ENCODE measurements at regions not wholly inside any gene's neighbourhood (a gene's known extent, or its start where the extent isn't known, plus 50 kb on each side); places are given as distances from the start of the nearest gene placed in this dataset.
"Not testable (repeated sequence)": the region's sequence is repeated elsewhere in the genome, so short reads cannot be mapped to it uniquely, and the experiment has no call there.

DNA sequence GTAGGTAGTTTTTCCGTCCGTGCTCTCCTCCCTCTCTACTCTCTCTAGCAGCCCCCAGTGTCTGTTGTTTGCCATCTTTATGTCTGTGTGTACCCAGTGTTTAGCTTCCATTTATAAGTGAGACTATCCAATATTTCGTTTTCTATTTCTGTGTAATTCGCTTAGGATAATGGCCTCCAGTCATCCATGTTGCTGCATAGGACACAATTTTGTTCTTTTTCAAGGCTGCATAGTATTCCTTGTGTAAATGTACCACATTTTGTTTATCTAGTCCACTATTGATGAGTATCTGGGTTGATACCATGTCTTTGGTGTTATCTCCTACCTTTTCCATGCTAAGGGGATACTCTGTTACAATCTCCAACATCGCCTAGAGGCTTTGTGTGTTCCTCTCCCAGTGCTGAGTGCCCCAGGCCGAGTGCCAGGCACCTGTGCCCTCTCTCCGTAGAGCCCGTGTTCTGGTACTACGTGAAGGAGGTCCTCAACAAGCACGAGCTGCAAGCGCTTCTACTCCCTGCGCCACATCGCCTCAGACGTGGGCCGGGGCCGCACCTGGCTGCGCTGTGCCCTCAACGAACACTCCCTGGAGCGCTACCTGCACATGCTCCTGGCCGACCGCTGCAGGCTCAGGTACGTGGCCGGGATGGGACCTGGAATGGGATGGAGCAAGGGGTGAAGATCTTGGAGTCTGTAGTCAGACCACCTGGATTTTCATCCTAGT lies 51.0 kb downstream of the NPIPB11 start:
- not testable (repeated sequence) for DNase-seq

GRCh38 chr16:29354449-29354848 lies 52.1 kb downstream of the NPIPB11 start:
- DNase-seq = not testable (repeated sequence)

DNA sequence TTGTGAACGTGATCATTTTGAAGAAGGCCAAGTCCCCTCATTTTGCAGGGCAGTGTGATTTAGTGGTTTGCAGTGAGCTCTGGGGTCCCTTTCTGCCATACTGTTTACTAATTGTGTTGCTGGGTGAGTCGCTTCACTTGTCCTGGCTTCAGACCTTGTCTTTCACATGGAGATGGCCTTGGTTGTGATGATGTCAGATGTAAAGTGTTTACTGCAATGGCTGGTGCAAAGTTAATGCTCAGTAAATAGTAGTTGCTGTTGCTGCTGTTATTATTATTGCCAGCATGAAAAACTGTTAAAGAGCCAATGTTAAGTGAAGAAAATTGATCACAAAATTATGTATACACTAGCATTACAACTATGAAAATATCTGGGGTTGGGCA lies 53.9 kb downstream of the NPIPB11 start:
- DNase-seq = not testable (repeated sequence)

DNA sequence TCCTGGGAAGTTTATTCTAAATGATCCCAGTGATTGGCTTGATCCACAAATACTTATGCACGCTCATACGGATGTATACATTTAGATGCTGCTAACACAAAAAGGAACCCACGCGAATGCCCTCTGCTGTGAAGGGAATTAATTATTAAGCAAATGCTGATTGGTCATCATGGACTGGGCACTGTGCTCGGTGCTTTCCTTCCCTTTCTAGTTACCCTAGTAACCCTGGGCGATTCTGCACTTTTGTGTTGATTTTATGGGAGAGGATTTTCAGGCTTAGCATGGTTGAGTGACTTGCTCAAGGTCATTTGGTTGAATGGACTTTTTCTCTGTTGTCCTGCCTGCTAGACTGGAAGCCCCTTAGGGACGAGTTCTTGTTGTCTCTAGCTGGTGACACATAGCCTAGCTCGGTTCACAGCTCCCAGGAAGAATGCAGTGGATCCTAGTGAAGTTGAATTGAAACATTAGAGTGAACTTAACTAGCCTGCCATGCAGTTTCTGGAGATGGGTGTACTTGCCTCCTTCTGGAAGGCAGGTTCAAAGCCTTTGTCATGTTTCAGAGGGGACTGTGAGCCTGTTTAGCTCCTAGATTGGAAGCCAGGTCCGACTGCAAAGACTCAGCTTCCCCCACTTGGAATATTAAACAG lies 54.4 kb downstream of the NPIPB11 start:
- not testable (repeated sequence) for DNase-seq

GRCh38 chr16:29351271-29351969 lies 55.1 kb downstream of the NPIPB11 start:
- DNase-seq = not testable (repeated sequence)

- DNase-seq = not testable (repeated sequence)
Observed at GRCh38 chr16:29349966-29350365, 56.5 kb downstream of the NPIPB11 start.

DNA sequence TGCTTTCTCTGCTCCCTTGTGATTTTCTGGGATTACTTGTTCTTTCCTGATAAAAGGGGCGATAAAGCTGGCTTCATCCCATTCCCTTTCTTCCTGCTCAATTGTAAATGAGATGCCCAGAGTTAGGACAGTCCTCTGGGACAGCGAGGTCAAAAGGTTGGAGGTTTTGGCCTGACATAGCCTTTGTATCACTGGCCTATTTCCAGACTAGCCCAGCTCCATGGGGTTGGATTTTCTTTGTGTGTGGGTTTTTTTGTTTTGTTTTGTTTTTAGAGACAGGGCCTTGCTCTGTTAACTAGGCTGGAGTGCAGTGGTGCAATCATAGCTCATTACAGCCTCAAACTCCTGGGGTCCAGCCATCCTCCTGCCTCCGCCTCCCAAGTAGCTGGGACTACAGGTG lies 57.8 kb downstream of the NPIPB11 start:
- not testable (repeated sequence) for DNase-seq

GRCh38 chr16:29348123-29348690 lies 58.3 kb downstream of the NPIPB11 start:
- DNase-seq = not testable (repeated sequence)

DNA sequence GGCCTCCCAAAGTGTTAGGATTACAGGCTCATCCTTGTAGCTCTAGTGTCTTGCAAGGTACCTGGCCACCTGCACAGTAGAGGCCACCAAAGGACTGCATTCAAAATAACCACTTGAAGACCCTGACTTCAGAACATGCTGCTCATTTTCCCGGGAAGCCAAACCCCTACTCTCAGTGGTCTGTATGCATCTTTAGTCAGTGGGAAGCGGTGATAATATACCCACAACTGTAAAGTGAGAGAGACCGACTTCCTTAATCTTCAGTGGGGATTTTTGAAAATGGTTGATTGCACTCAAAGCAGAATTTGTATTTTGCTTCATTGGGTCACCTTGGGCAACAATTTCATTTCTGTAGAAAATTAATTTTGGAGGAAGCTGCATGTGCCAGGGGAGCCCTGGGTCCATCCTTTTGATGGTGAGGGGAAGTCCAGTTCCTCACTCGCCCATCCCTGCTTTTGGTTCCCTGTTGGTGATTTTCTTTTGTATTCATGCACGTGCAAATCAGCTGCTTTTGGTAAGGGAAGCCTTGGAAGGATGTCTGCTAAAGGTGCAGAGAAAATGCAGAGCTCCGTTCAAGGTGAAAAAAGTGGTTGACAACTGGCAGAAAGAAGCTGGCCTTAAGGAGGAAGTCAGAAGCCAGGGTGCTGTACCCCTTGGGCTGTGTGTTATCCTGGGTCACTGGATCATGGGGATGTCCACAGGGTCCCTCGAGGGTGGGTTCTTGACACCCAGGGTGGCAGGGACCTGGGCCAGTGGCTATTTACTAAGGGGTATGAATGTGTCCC lies 59.5 kb downstream of the NPIPB11 start:
- DNase-seq = not testable (repeated sequence)

DNA sequence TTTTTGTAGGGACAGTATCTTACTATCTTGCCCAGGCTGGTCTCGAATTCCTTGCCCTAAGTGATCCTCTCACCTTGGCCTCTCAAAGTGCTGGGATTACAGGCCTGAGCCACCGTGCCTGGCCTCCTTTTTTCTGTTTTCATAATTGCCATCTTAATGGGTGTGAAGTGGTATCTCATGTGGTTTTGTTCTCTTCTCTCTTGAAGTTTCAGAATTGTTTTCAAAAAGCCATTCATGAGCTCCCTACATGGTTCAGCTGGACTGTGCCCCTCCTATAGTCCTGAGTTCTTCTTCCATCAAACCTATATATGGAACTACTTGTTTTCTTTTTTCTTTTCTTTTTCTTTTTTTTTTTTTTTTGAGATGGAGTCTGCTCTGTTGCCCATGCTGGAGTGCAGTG lies 60.3 kb downstream of the NPIPB11 start:
- not testable (repeated sequence) for DNase-seq

DNA sequence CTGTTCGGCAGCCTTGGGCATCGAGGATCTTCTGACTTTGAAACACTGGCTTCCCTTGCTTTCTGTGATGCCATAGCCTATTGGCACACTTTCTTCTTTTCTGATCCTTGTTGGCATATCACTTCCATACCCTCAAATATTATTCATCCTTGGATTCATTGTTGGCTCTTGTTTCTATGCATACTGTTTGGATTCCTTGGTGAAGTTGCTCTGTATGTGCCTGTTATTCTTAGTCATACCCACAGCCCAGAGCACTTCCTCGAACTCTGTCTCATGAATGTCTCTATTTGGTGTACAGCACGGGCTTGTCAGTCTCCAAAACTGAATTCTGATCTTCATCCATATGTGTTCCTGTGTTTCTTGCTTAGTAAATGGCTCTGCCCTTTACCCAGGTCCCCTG lies 63.6 kb downstream of the NPIPB11 start:
- not testable (repeated sequence) for DNase-seq

DNA sequence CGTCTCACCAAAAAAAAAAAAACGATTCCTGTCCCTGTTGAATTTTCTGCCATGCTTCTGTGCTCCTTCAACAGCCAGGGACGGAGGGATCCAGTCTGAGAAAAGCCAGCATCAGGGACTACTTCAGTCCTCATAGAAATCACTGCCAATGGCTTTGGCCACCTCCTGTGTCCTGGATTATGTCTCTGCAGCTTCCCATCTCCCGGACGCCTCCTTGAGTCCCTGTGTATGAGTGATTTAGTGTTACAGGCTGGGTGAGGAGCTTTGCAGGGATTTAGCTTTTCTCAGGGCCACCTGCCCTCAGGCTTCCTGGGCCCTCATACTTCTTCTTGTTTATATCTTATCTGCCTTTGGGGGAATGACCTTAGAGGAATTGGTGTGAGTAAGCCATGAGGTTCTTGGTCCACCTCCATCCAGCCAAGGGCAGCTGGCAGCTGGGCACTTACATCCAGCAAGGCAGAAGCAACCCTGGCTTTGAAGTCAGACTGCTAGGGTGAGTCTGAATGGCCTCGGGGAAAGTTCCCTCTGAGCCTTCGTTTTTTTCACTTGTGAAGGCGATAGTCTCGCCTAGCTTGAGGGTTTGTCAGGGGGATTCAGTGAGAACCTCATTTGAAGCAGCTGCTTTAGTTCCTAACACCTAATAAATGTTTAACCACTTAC lies 65.6 kb downstream of the NPIPB11 start:
- not testable (repeated sequence) for DNase-seq

GRCh38 chr16:29340235-29340634 lies 66.3 kb downstream of the NPIPB11 start:
- not testable (repeated sequence) for DNase-seq

GRCh38 chr16:29338821-29339700 lies 67.5 kb downstream of the NPIPB11 start:
- DNase-seq = not testable (repeated sequence)

GRCh38 chr16:29337385-29337901 lies 69.1 kb downstream of the NPIPB11 start:
- not testable (repeated sequence) for DNase-seq

GRCh38 chr16:29335549-29335846 lies 71.0 kb downstream of the NPIPB11 start:
- DNase-seq = not testable (repeated sequence)

DNA sequence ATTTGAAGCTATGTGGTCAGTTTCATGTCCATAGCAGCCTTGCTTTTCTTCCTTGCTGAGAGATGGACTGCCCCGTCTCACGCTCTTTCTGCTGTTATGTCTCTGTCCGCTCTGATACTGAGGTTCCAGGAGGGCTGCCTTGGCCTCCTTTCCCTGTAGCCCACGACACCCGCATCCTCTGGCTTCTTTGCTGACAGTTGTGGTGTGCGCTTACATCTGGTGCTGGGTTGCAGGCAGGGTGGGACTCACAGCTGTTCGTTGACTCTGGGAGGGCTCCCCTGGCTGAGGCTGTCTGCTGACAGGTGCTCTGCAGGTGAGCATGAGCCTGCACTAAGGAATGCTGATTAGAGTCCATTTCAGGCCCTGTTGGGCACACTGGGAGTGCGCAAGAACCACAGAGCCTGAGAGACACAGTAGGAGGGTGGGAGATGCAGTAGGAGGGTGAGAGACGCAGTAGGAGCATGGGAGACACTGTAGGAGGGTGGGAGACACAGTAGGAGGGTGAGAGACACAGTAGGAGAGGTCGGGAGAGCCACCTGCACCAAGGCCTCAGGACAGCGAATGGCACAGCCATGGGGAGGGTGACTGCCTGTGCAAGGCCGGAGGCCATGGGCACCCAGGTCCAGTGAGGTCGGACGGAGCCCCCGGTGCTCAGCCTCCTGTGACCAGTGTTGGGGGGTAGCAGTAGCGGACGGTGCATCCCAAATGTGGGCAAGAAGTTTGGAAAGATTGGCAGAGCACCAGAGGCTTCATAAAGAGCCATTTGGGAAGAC lies 71.5 kb downstream of the NPIPB11 start:
- DNase-seq = not testable (repeated sequence)

DNA sequence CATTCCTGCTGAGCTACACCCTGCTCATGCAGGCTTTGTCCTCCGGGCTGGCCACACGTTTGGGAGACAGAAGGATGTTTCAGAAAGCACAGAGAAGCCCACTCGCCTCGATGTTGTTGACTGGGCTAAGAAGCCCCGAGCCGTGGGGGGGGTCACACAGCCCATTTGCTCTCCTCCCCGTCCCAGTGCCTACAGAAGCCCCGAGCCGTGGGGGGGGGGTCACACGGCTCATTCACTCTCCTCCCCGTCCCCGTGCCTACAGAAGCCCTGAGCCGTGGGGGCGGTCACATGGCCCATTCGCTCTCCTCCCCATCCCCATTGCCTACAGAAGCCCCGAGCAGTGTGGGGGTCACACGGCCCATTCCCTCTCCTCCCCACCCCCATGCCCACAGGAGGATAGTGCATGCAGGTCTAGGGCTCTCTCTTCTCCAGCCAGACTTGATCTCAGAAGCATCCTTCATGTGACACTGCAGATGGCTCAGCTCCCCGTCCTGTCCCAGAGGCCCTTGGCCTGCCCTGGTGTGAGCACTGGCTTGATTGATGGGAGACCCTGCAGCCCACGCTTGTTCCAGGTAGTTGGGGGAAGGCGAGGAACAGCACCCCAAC lies 72.9 kb downstream of the NPIPB11 start:
- DNase-seq = not testable (repeated sequence)

GRCh38 chr16:29330623-29331022 lies 75.9 kb downstream of the NPIPB11 start:
- not testable (repeated sequence) for DNase-seq

DNA sequence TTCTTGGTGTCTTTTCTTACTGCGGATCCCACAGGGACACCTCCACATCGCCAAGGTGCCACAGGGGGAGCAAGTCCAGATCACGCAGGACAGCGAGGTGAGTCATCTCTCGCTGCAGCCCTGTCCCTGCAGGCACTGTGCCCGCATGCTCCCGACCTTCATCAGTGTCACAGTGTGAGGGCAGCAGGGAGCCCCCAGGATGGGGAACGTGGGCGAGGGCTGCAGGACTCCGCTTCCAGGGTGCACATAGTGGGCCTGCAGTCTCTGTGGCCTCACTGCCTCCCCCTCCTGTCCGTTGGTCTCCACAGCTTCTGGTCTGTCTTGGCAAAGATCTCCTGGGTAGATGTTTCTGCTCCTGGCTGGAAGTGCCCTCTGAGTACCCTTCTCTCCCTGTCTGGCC lies 78.0 kb downstream of the NPIPB11 start:
- DNase-seq = not testable (repeated sequence)
